ENCODE measurements at regions not wholly inside any gene's neighbourhood (a gene's known extent, or its start where the extent isn't known, plus 50 kb on each side); places are given as distances from the start of the nearest gene placed in this dataset.

- H3K4me3 ChIP-seq (ENCODE audit: low read depth, low read length): no peak overlapping the region
These were observed 1561.3 kb upstream of the GOT2 start for GRCh38 chr16:60295451-60295850.

GRCh38 chr16:60285794-60286193 lies 1551.7 kb upstream of the GOT2 start:
- Histone ChIP-seq H3K27ac (no peak overlapping the region), H3K27me3 (replicated peaks) (no peaks in the 10 kb centered on the region), H3K4me3 (ENCODE audit: low read depth, low read length) (no peak overlapping the region), H3K36me3 (replicated peaks) (no peaks in the 10 kb centered on the region)
- DNase-seq: no peak
- no peak for TF ChIP-seq CTCF (IDR thresholded peaks at IDR 0.05; ENCODE audit: low read depth, low read length, missing control alignments)
- in situ Hi-C loops (cut with HindIII; ENCODE audit: low pct_ligation_motif_present, low sequenced_read_pairs): no loop called here

More at GRCh38 chr16:60295451-60295850, 1561.3 kb upstream of the GOT2 start:
- DNase-seq: no peak
- H3K27ac ChIP-seq: no peak overlapping the region
- H3K27me3 ChIP-seq (replicated peaks): no peaks in the 10 kb centered on the region
- in situ Hi-C loops (cut with HindIII; ENCODE audit: low pct_ligation_motif_present, low sequenced_read_pairs): no loop called here
- no peak for TF ChIP-seq CTCF (IDR thresholded peaks at IDR 0.05; ENCODE audit: low read depth, low read length, missing control alignments)
- H3K36me3 ChIP-seq (replicated peaks): no peaks in the 10 kb centered on the region

GRCh38 chr16:60279061-60279665 lies 1545.0 kb upstream of the GOT2 start:
- TF ChIP-seq CTCF (IDR thresholded peaks at IDR 0.05; ENCODE audit: low read depth, low read length, missing control alignments): no peak
- in situ Hi-C loops (cut with HindIII; ENCODE audit: low pct_ligation_motif_present, low sequenced_read_pairs): no loop called here
- no peak overlapping the region for H3K27ac ChIP-seq
- no peaks in the 10 kb centered on the region for H3K27me3 ChIP-seq (replicated peaks)
- no peak overlapping the region for H3K4me3 ChIP-seq (ENCODE audit: low read depth, low read length)
- no peak for DNase-seq
- no peaks in the 10 kb centered on the region for H3K36me3 ChIP-seq (replicated peaks)

GRCh38 chr16:60274431-60275019 lies 1540.4 kb upstream of the GOT2 start:
- H3K27me3 ChIP-seq (replicated peaks): no peaks in the 10 kb centered on the region
- no peak for DNase-seq
- no peak for TF ChIP-seq CTCF (IDR thresholded peaks at IDR 0.05; ENCODE audit: low read depth, low read length, missing control alignments)
- no peak overlapping the region for H3K27ac ChIP-seq
- in situ Hi-C loops (cut with HindIII; ENCODE audit: low pct_ligation_motif_present, low sequenced_read_pairs): no loop called here
- no peaks in the 10 kb centered on the region for H3K36me3 ChIP-seq (replicated peaks)
- H3K4me3 ChIP-seq (ENCODE audit: low read depth, low read length): no peak overlapping the region

GRCh38 chr16:60271781-60272180 lies 1537.7 kb upstream of the GOT2 start:
- Histone ChIP-seq H3K27me3 (replicated peaks) (no peaks in the 10 kb centered on the region), H3K36me3 (replicated peaks) (no peaks in the 10 kb centered on the region), H3K4me3 (ENCODE audit: low read depth, low read length) (no peak overlapping the region), H3K27ac (no peak overlapping the region)
- no peak for DNase-seq
- TF ChIP-seq CTCF (IDR thresholded peaks at IDR 0.05; ENCODE audit: low read depth, low read length, missing control alignments): no peak
- in situ Hi-C loops (cut with HindIII; ENCODE audit: low pct_ligation_motif_present, low sequenced_read_pairs): no loop called here
